ENCODE measurements at regions not wholly inside any gene's neighbourhood (a gene's known extent, or its start where the extent isn't known, plus 50 kb on each side); places are given as distances from the start of the nearest gene placed in this dataset.
A peak's percentile ranks its signal among the peaks of the same experiment; 100 is the strongest.

- no peaks in the 10 kb centered on the region for H3K9me3 ChIP-seq
Measured at GRCh38 chr13:23960566-23961156, 63.4 kb upstream of the C1QTNF9B start.

GRCh38 chr13:23963184-23963931, 66.1 kb upstream of the C1QTNF9B start:
- H3K36me3 ChIP-seq = no peaks in the 10 kb centered on the region
- H3K27ac ChIP-seq = no peak overlapping the region
- no peaks in the 10 kb centered on the region for H3K27me3 ChIP-seq
- H3K4me1 ChIP-seq = peaks cover 0 to 16% of the 10 kb centered on the region in 2 donors
- H3K4me3 ChIP-seq = no peak overlapping the region
- no peaks in the 10 kb centered on the region for H3K9me3 ChIP-seq
- no peak for DNase-seq (ENCODE audit: low spot score)
- TF ChIP-seq CTCF (IDR thresholded peaks at IDR 0.05) = no peak

More at GRCh38 chr13:23960566-23961156, 63.4 kb upstream of the C1QTNF9B start:
- Histone ChIP-seq H3K36me3 (no peaks in the 10 kb centered on the region), H3K27ac (no peak overlapping the region), H3K4me1 (peaks cover 0 to 4% of the 10 kb centered on the region in 2 donors), H3K27me3 (no peaks in the 10 kb centered on the region), H3K4me3 (no peak overlapping the region)
- DNase-seq (ENCODE audit: low spot score) = no peak
- peak; percentile 25 to 68 for TF ChIP-seq CTCF (IDR thresholded peaks at IDR 0.05)

GRCh38 chr13:23963947-23964346, 66.6 kb upstream of the C1QTNF9B start:
- no peak for DNase-seq (ENCODE audit: low spot score)
- no peaks in the 10 kb centered on the region for H3K27me3 ChIP-seq
- H3K36me3 ChIP-seq = no peaks in the 10 kb centered on the region
- no peak overlapping the region for H3K27ac ChIP-seq
- peaks cover 0 to 16% of the 10 kb centered on the region in 2 donors for H3K4me1 ChIP-seq
- no peaks in the 10 kb centered on the region for H3K9me3 ChIP-seq
- H3K4me3 ChIP-seq = no peak overlapping the region
- TF ChIP-seq CTCF (IDR thresholded peaks at IDR 0.05) = no peak

GRCh38 chr13:23965346-23965745, 68.0 kb upstream of the C1QTNF9B start:
- Histone ChIP-seq H3K9me3 (no peaks in the 10 kb centered on the region), H3K27me3 (no peaks in the 10 kb centered on the region), H3K4me1 (peaks cover 0 to 16% of the 10 kb centered on the region in 2 donors), H3K4me3 (no peak overlapping the region), H3K36me3 (no peaks in the 10 kb centered on the region), H3K27ac (no peak overlapping the region)
- no peak for TF ChIP-seq CTCF (IDR thresholded peaks at IDR 0.05)
- DNase-seq (ENCODE audit: low spot score) = no peak

DNA sequence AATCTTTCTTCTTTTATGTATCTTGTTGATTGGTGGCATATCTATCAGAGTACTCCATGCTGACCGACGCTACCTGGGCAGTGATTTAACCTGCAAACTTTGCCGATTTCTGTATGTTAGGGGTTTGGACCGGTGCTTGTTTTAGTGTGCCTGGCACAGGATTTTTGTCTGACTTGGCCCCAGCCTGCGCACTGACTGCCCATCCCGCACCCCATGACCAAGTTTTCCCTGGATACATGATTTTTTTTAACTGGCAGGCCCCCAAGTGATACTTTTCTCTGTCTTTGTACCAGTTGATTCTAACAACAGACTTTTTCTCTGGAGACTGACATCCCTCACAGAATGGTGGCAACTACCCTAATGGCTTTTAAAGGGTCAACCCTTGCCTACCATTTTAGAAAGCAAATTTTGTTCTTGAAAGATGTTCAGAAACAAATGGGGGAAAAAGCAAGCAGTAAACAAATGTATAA, 69.0 kb upstream of the C1QTNF9B start:
- H3K36me3 ChIP-seq = no peaks in the 10 kb centered on the region
- DNase-seq (ENCODE audit: low spot score) = no peak
- no peak for TF ChIP-seq CTCF (IDR thresholded peaks at IDR 0.05)
- no peak overlapping the region for H3K27ac ChIP-seq
- H3K27me3 ChIP-seq = no peaks in the 10 kb centered on the region
- peaks cover 0 to 16% of the 10 kb centered on the region in 2 donors for H3K4me1 ChIP-seq
- peak overlapping the region in 1 of 2 donors; percentile 27 for H3K4me3 ChIP-seq
- no peaks in the 10 kb centered on the region for H3K9me3 ChIP-seq

Data from right atrium auricular region (tissue), 2 donors.